IPS-15b (cell line): ENCODE measurements at regions not wholly inside any gene's neighbourhood (a gene's known extent, or its start where the extent isn't known, plus 50 kb on each side); places are given as distances from the start of the nearest gene placed in this dataset.

Source experiments
- H3K27me3 ChIP-seq: one replicate; pipeline ENCODE4 v1.6.1; 2013; ENCODE audit warnings: low read length; ENCODE audit not compliant: control insufficient read depth, insufficient read depth
- H3K36me3 ChIP-seq: one replicate; pipeline ENCODE4 v1.6.1; 2013; ENCODE audit warnings: low read length; ENCODE audit not compliant: control insufficient read depth, insufficient read depth
- H3K4me1 ChIP-seq: one replicate; pipeline ENCODE4 v1.6.1; 2013; ENCODE audit warnings: mild to moderate bottlenecking, low read length; ENCODE audit not compliant: control insufficient read depth, insufficient read depth
- H3K4me3 ChIP-seq: one replicate; pipeline ENCODE4 v1.5.1; 2013; ENCODE audit warnings: low read depth, low read length
- H3K9ac ChIP-seq: one replicate; pipeline ENCODE4 v1.6.1; 2013; ENCODE audit warnings: low read depth, mild to moderate bottlenecking, low read length
- H3K9me3 ChIP-seq: one replicate; pipeline ENCODE4 v1.6.1; 2013; ENCODE audit warnings: mild to moderate bottlenecking, low read length; ENCODE audit not compliant: control insufficient read depth, insufficient read depth

GRCh38 chr3:73939985-73940384, 315.2 kb upstream of the PDZRN3 start:
- no peak overlapping the region for H3K9ac ChIP-seq
- H3K4me3 ChIP-seq: no peak overlapping the region
- no peaks in the 10 kb centered on the region for H3K9me3 ChIP-seq
- no peaks in the 10 kb centered on the region for H3K36me3 ChIP-seq
- no peaks in the 10 kb centered on the region for H3K4me1 ChIP-seq
- H3K27me3 ChIP-seq: no peaks in the 10 kb centered on the region

GRCh38 chr3:73933585-73933984, 308.8 kb upstream of the PDZRN3 start:
- Histone ChIP-seq H3K4me3 (no peak overlapping the region), H3K36me3 (no peaks in the 10 kb centered on the region), H3K9me3 (no peaks in the 10 kb centered on the region), H3K9ac (no peak overlapping the region), H3K4me1 (no peaks in the 10 kb centered on the region), H3K27me3 (no peaks in the 10 kb centered on the region)

- no peaks in the 10 kb centered on the region for H3K9me3 ChIP-seq
- no peaks in the 10 kb centered on the region for H3K36me3 ChIP-seq
- H3K27me3 ChIP-seq: no peaks in the 10 kb centered on the region
- H3K9ac ChIP-seq: no peak overlapping the region
- H3K4me3 ChIP-seq: no peak overlapping the region
- H3K4me1 ChIP-seq: no peaks in the 10 kb centered on the region
Observed at GRCh38 chr3:73927203-73927570, 302.4 kb upstream of the PDZRN3 start.

- H3K4me1 ChIP-seq: no peaks in the 10 kb centered on the region
- no peaks in the 10 kb centered on the region for H3K36me3 ChIP-seq
- no peaks in the 10 kb centered on the region for H3K9me3 ChIP-seq
- H3K27me3 ChIP-seq: no peaks in the 10 kb centered on the region
- no peak overlapping the region for H3K4me3 ChIP-seq
- H3K9ac ChIP-seq: no peak overlapping the region
Observed at GRCh38 chr3:73926360-73927202, 301.8 kb upstream of the PDZRN3 start.

DNA sequence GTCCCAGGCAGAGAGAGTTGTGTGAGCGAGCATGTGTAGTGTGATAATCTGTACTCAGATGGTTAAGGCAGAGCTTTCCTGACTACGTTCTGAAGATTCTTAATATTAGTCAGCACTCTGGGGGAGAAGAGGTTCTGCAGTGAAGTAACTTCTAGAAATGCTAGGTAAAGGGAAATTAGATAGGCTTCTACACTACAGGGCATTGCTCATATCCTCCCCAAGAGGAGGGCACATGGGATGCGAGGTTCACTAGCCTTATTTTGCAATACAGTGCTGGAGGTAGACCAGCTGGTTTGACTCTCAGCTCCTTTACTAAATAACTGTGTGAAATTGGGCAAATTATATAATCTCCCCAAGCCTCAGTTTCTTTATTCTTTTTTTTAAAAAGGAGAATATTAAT, 300.3 kb upstream of the PDZRN3 start:
- no peaks in the 10 kb centered on the region for H3K4me1 ChIP-seq
- H3K27me3 ChIP-seq: no peaks in the 10 kb centered on the region
- H3K4me3 ChIP-seq: no peak overlapping the region
- no peak overlapping the region for H3K9ac ChIP-seq
- H3K36me3 ChIP-seq: no peaks in the 10 kb centered on the region
- no peaks in the 10 kb centered on the region for H3K9me3 ChIP-seq

DNA sequence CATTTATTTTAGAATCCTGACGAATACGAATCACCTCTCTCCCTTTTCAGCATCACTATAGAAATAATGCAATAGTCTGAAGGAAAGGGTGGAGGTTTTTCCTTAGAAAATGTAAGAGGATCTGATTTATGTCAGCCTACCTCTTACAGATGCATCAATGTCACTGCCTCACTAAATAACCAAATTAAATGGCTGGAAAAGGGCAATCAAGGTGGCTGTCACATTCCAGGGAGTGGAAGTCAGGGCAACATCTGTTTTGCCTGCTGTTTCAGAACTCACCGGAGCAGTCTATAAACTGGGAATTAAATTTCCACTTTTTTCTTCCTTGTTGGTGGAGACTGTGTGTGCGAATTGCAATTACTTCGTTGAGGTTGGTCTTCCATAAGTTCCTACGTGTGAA, 299.3 kb upstream of the PDZRN3 start:
- Histone ChIP-seq H3K36me3 (no peaks in the 10 kb centered on the region), H3K4me3 (no peak overlapping the region), H3K9ac (no peak overlapping the region), H3K9me3 (no peaks in the 10 kb centered on the region), H3K4me1 (no peaks in the 10 kb centered on the region), H3K27me3 (no peaks in the 10 kb centered on the region)

DNA sequence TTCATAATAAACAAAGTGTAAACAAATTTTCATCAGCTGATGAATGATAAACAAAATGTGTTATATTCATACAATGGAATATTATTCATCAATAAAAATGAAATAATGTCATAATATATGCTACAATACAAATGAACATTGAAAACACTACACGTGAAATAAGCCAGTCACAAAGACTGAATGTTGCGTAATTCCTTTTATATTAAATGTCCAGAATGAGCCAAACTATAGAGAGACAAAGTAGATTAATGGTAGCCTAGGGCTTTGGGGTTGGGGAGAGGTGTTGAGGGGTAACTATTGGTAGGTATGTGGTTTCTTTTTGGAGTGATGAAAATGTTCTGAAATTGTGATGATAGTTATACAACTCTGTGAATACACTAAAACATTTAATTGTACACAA, 292.9 kb upstream of the PDZRN3 start:
- Histone ChIP-seq H3K4me1 (no peaks in the 10 kb centered on the region), H3K27me3 (no peaks in the 10 kb centered on the region), H3K9ac (no peak overlapping the region), H3K4me3 (no peak overlapping the region), H3K9me3 (no peaks in the 10 kb centered on the region), H3K36me3 (no peaks in the 10 kb centered on the region)

- Histone ChIP-seq H3K4me3 (no peak overlapping the region), H3K36me3 (no peaks in the 10 kb centered on the region), H3K9me3 (no peaks in the 10 kb centered on the region), H3K9ac (no peak overlapping the region), H3K27me3 (no peaks in the 10 kb centered on the region), H3K4me1 (no peaks in the 10 kb centered on the region)
Observed at GRCh38 chr3:73915886-73916285, 291.1 kb upstream of the PDZRN3 start.

DNA sequence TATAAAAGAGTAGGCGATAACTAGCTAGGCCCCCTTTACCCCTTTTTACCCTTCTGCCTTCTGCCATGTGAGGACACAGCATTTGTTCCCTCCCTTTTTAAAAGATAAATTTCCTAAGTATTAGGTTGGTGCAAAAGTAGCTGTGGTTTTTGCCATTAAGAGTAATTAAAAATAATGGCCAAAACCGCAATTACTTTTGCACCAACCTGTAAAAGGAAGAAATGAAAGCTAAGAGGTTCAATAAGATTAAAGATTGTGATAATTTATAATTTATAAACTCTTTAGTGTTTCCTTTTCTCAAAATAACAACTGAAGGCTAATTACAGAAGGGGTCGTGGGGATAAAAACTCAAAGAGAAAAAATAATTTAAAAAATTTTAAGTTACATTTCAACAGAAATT, 283.5 kb upstream of the PDZRN3 start:
- no peaks in the 10 kb centered on the region for H3K4me1 ChIP-seq
- no peak overlapping the region for H3K4me3 ChIP-seq
- H3K36me3 ChIP-seq: no peaks in the 10 kb centered on the region
- H3K9ac ChIP-seq: no peak overlapping the region
- H3K9me3 ChIP-seq: no peaks in the 10 kb centered on the region
- no peaks in the 10 kb centered on the region for H3K27me3 ChIP-seq

DNA sequence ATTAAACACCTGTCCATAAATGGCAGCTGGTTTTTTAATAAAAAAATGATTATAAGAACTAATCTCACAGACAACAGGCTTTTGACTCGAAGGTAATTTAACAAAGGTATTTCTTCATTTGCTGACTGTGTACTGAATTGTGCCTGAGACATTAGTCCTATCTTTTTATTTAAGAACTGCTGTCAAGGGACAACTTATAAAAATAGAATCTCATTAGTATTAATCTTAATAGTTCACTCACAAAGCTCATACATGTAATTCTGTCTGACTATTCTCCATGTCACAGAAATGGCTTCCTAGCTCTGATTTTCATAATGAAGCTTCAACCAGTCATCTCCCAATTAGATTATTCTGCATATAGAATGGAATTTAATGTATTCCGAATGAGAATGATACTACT, 276.9 kb upstream of the PDZRN3 start:
- Histone ChIP-seq H3K9ac (no peak overlapping the region), H3K4me3 (no peak overlapping the region), H3K9me3 (no peaks in the 10 kb centered on the region), H3K36me3 (no peaks in the 10 kb centered on the region), H3K4me1 (no peaks in the 10 kb centered on the region), H3K27me3 (no peaks in the 10 kb centered on the region)

DNA sequence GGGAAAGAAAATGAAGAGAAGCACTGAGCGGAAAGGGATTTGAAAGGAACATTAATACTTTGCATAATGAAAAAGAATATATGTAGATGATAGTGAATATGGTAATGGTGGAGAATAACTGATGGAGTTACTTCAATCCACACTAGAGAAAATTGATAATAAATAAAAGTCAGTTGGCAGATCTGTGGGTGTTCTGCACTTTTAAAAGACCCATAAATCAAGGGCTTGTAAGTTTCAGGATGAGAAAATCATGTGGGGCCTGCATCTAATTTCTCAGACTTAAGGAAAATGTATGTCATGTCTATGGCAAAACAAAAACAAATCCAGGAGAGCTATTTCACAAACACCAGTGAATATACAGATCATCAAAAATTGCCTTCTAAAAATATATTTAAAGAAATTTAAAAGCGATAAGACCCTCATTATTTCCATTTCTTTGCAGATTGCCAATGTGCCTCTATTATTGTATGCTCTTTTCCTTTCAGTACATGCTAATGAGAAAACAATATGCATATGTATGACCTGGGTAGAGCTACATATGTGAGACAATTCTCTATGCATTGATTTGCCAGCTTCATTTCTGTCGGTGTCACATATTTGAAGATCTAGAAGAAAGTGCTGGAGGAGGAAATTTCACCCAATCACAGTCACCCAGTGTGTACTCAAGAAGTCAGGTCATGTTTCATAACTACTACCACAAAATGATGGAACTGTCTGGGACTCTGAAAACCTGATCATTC, 269.9 kb upstream of the PDZRN3 start:
- Histone ChIP-seq H3K9ac (no peak overlapping the region), H3K36me3 (no peaks in the 10 kb centered on the region)

GRCh38 chr3:73893089-73893488, 268.3 kb upstream of the PDZRN3 start:
- Histone ChIP-seq H3K27me3 (no peaks in the 10 kb centered on the region), H3K36me3 (no peaks in the 10 kb centered on the region), H3K9ac (no peak overlapping the region), H3K9me3 (no peaks in the 10 kb centered on the region), H3K4me3 (no peak overlapping the region), H3K4me1 (no peaks in the 10 kb centered on the region)

More for the DNA sequence above, 269.9 kb upstream of the PDZRN3 start:
- Histone ChIP-seq H3K4me3 (no peak overlapping the region), H3K9me3 (no peaks in the 10 kb centered on the region), H3K4me1 (no peaks in the 10 kb centered on the region), H3K27me3 (no peaks in the 10 kb centered on the region)
